22Rv1 (cell line): ENCODE measurements at regions not wholly inside any gene's neighbourhood (a gene's known extent, or its start where the extent isn't known, plus 50 kb on each side); places are given as distances from the start of the nearest gene placed in this dataset.

Experiments
- CTCF ChIP-seq: fragments of 450-650 bp; IDR thresholded peaks from 2 replicates; pipeline ENCODE4 v1.5.1; 2017; ENCODE audit warnings: mild to moderate bottlenecking
- ZFX ChIP-seq: fragments of 450-650 bp; IDR thresholded peaks from 2 replicates; pipeline ENCODE4 v1.6.1; 2017; ENCODE audit warnings: antibody characterized with exemption, borderline replicate concordance

DNA sequence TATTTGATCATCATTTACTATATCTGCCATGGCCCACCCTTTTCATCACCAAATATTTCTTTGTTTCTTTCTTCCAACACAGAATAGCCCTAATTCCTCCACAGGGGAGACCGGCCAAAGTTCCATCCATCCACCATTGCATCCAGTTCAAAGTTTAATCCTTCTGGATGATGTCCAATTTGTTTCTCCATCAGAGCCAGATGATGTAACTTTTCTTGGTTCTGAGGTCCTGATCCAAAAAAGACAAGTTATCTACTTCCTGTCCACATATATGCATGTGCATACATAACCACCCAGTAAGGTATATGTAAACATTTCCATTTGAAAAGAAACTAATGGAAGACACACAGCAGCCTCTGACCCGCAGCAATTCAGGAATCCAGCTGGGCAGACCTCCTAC is 237.3 kb downstream of the SHOX2 start:
- TF ChIP-seq CTCF = no peak
- no peak for TF ChIP-seq ZFX
